ENCODE measurements at regions not wholly inside any gene's neighbourhood (a gene's known extent, or its start where the extent isn't known, plus 50 kb on each side); places are given as distances from the start of the nearest gene placed in this dataset.
A peak's percentile ranks its signal among the peaks of the same experiment; 100 is the strongest.

- FAIRE-seq: no peak
- TF ChIP-seq POLR2A (IDR thresholded peaks at IDR 0.05; ENCODE audit: low read depth, low read length) (no peak), PAX5 (IDR thresholded peaks at IDR 0.05; ENCODE audit: insufficient read depth, low read length, severe bottlenecking) (no peak), POU2F2 (IDR thresholded peaks at IDR 0.05; ENCODE audit: low read depth, low read length) (no peak), POLR2AphosphoS5 (IDR thresholded peaks at IDR 0.05; ENCODE audit: low read depth, low read length) (no peak), TAF1 (IDR thresholded peaks at IDR 0.05; ENCODE audit: low read depth, low read length) (no peak), SPI1 (IDR thresholded peaks at IDR 0.05; ENCODE audit: low read depth, low read length) (no peak)
- no peak for DNase-seq (ENCODE audit: insufficient read length, low spot score)
Measured at GRCh38 chr6:71383901-71384489, 95.4 kb downstream of the OGFRL1 start.

- FAIRE-seq (no peak), DNase-seq (ENCODE audit: insufficient read length, low spot score) (no peak)
- no peak for TF ChIP-seq POU2F2 (IDR thresholded peaks at IDR 0.05; ENCODE audit: low read depth, low read length)
- TF ChIP-seq TAF1 (IDR thresholded peaks at IDR 0.05; ENCODE audit: low read depth, low read length): no peak
- no peak for TF ChIP-seq SPI1 (IDR thresholded peaks at IDR 0.05; ENCODE audit: low read depth, low read length)
- no peak for TF ChIP-seq POLR2A (IDR thresholded peaks at IDR 0.05; ENCODE audit: low read depth, low read length)
- no peak for TF ChIP-seq POLR2AphosphoS5 (IDR thresholded peaks at IDR 0.05; ENCODE audit: low read depth, low read length)
- TF ChIP-seq PAX5 (IDR thresholded peaks at IDR 0.05; ENCODE audit: insufficient read depth, low read length, severe bottlenecking): no peak
Measured at GRCh38 chr6:71385111-71385822, 96.7 kb downstream of the OGFRL1 start.

DNA sequence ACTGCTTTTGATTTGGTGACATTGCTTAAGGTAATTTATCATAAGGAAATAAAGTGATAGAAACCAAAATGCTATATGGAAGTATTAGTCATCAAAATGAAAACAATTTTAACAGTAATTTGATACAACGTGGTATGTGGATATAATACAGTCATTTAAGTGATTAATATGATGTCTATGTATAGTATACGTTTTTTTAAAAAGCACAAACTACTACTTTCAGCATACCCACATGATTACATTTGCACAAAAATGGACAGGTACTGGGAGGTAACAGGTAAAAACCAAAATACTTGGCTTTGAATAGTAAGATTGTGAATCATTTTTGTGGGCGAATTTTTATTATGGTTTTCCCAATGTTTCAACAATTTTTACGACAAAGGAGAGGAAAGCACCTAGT lies 97.6 kb downstream of the OGFRL1 start:
- FAIRE-seq (no peak), DNase-seq (ENCODE audit: insufficient read length, low spot score) (no peak)
- no peak for TF ChIP-seq TAF1 (IDR thresholded peaks at IDR 0.05; ENCODE audit: low read depth, low read length)
- no peak for TF ChIP-seq PAX5 (IDR thresholded peaks at IDR 0.05; ENCODE audit: insufficient read depth, low read length, severe bottlenecking)
- no peak for TF ChIP-seq POU2F2 (IDR thresholded peaks at IDR 0.05; ENCODE audit: low read depth, low read length)
- TF ChIP-seq SPI1 (IDR thresholded peaks at IDR 0.05; ENCODE audit: low read depth, low read length): no peak
- no peak for TF ChIP-seq POLR2A (IDR thresholded peaks at IDR 0.05; ENCODE audit: low read depth, low read length)
- TF ChIP-seq POLR2AphosphoS5 (IDR thresholded peaks at IDR 0.05; ENCODE audit: low read depth, low read length): no peak

- FAIRE-seq (no peak), DNase-seq (ENCODE audit: insufficient read length, low spot score) (no peak)
- no peak for TF ChIP-seq SPI1 (IDR thresholded peaks at IDR 0.05; ENCODE audit: low read depth, low read length)
- TF ChIP-seq POLR2AphosphoS5 (IDR thresholded peaks at IDR 0.05; ENCODE audit: low read depth, low read length): no peak
- TF ChIP-seq POU2F2 (IDR thresholded peaks at IDR 0.05; ENCODE audit: low read depth, low read length): no peak
- TF ChIP-seq PAX5 (IDR thresholded peaks at IDR 0.05; ENCODE audit: insufficient read depth, low read length, severe bottlenecking): no peak
- TF ChIP-seq TAF1 (IDR thresholded peaks at IDR 0.05; ENCODE audit: low read depth, low read length): no peak
- no peak for TF ChIP-seq POLR2A (IDR thresholded peaks at IDR 0.05; ENCODE audit: low read depth, low read length)
Measured at GRCh38 chr6:71387179-71387578, 98.6 kb downstream of the OGFRL1 start.

- FAIRE-seq (no peak), DNase-seq (ENCODE audit: insufficient read length, low spot score) (no peak)
- TF ChIP-seq SPI1 (IDR thresholded peaks at IDR 0.05; ENCODE audit: low read depth, low read length) (0 out of 2 replicates have a peak, but pooled peaks have one; percentile 35), PAX5 (IDR thresholded peaks at IDR 0.05; ENCODE audit: insufficient read depth, low read length, severe bottlenecking) (no peak)
Measured at GRCh38 chr6:71388068-71388744, 99.6 kb downstream of the OGFRL1 start.

DNA sequence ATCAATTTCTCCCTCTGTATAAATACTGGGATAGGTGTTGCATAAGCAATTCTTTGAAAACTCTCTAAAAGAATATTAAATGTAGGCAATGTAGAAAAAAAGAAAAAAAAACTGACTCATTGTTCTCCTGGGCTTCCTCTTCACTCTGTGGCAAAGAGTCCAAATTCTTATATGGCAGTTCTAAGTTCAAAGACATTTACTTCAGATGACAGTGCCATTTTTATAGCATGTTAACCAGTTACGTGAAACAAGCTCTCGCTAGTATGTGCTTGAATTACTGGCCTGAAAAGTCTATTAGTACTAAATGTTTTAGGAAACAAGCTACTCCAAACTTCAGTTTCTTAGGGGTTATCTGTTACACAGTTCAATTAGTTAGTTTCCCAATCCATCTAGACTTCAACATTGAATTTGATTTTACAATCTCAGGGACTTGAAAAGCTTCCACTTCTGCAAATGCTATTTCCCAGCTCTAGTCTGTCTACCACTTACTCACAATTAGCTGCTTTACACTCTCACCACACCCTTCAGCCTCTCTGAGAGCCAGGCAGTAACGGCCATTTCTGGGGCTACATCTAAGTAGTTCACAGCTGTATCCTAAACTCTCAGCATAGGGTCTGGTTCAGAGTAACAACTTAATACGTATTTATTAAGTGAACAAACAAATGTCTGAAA lies 100.4 kb downstream of the OGFRL1 start:
- DNase-seq (ENCODE audit: insufficient read length, low spot score) (no peak), FAIRE-seq (no peak)
- TF ChIP-seq POLR2AphosphoS5 (IDR thresholded peaks at IDR 0.05; ENCODE audit: low read depth, low read length) (no peak), POLR2A (IDR thresholded peaks at IDR 0.05; ENCODE audit: low read depth, low read length) (no peak), TAF1 (IDR thresholded peaks at IDR 0.05; ENCODE audit: low read depth, low read length) (no peak), PAX5 (IDR thresholded peaks at IDR 0.05; ENCODE audit: insufficient read depth, low read length, severe bottlenecking) (no peak), POU2F2 (IDR thresholded peaks at IDR 0.05; ENCODE audit: low read depth, low read length) (no peak), SPI1 (IDR thresholded peaks at IDR 0.05; ENCODE audit: low read depth, low read length) (no peak)

GRCh38 chr6:71391126-71391525 lies 102.5 kb downstream of the OGFRL1 start:
- TF ChIP-seq POU2F2 (IDR thresholded peaks at IDR 0.05; ENCODE audit: low read depth, low read length) (no peak), POLR2A (IDR thresholded peaks at IDR 0.05; ENCODE audit: low read depth, low read length) (no peak), TAF1 (IDR thresholded peaks at IDR 0.05; ENCODE audit: low read depth, low read length) (no peak), POLR2AphosphoS5 (IDR thresholded peaks at IDR 0.05; ENCODE audit: low read depth, low read length) (no peak), SPI1 (IDR thresholded peaks at IDR 0.05; ENCODE audit: low read depth, low read length) (no peak), PAX5 (IDR thresholded peaks at IDR 0.05; ENCODE audit: insufficient read depth, low read length, severe bottlenecking) (no peak)
- no peak for DNase-seq (ENCODE audit: insufficient read length, low spot score)
- FAIRE-seq: no peak

- no peak for FAIRE-seq
- DNase-seq (ENCODE audit: insufficient read length, low spot score): no peak
- TF ChIP-seq PAX5 (IDR thresholded peaks at IDR 0.05; ENCODE audit: insufficient read depth, low read length, severe bottlenecking): no peak
- no peak for TF ChIP-seq TAF1 (IDR thresholded peaks at IDR 0.05; ENCODE audit: low read depth, low read length)
- TF ChIP-seq POU2F2 (IDR thresholded peaks at IDR 0.05; ENCODE audit: low read depth, low read length): no peak
- no peak for TF ChIP-seq POLR2A (IDR thresholded peaks at IDR 0.05; ENCODE audit: low read depth, low read length)
- no peak for TF ChIP-seq POLR2AphosphoS5 (IDR thresholded peaks at IDR 0.05; ENCODE audit: low read depth, low read length)
- TF ChIP-seq SPI1 (IDR thresholded peaks at IDR 0.05; ENCODE audit: low read depth, low read length): no peak
Measured at GRCh38 chr6:71392276-71392675, 103.7 kb downstream of the OGFRL1 start.

GRCh38 chr6:71393471-71393870 lies 104.9 kb downstream of the OGFRL1 start:
- no peak for TF ChIP-seq POU2F2 (IDR thresholded peaks at IDR 0.05; ENCODE audit: low read depth, low read length)
- no peak for TF ChIP-seq SPI1 (IDR thresholded peaks at IDR 0.05; ENCODE audit: low read depth, low read length)
- TF ChIP-seq TAF1 (IDR thresholded peaks at IDR 0.05; ENCODE audit: low read depth, low read length): no peak
- TF ChIP-seq PAX5 (IDR thresholded peaks at IDR 0.05; ENCODE audit: insufficient read depth, low read length, severe bottlenecking): no peak
- TF ChIP-seq POLR2A (IDR thresholded peaks at IDR 0.05; ENCODE audit: low read depth, low read length): no peak
- no peak for TF ChIP-seq POLR2AphosphoS5 (IDR thresholded peaks at IDR 0.05; ENCODE audit: low read depth, low read length)
- DNase-seq (ENCODE audit: insufficient read length, low spot score) (no peak), FAIRE-seq (no peak)
